GM12878 (cell line): ENCODE measurements at regions not wholly inside any gene's neighbourhood (a gene's known extent, or its start where the extent isn't known, plus 50 kb on each side); places are given as distances from the start of the nearest gene placed in this dataset.

Source experiments
- ATAC-seq: fragments of 200-7000 bp; cut with Tn5 transposase; 3 replicates; pipeline ENCODE4 v1.9.1; 2020; ENCODE audit warnings: mild to moderate bottlenecking, moderate library complexity
- BruUV-seq: library from RNA; stranded (reverse); fragments of 400-500 nt; replicated peaks from 2 replicates; lab custom pipeline; 2021; lab: Mats Ljungman, UMichigan
- CTCF ChIA-PET: fragments of 300-600 bp; sonication (Branson Sonifier 250); formaldehyde crosslinking; extraction: SDS; loops from one replicate; lab custom pipeline; 2021; ENCODE audit warnings: inconsistent platforms; lab: Yijun Ruan, JAX
- POLR2A ChIA-PET: fragments of 350-600 bp; formaldehyde crosslinking; extraction: SDS; loops from one replicate; lab custom pipeline; 2021; ENCODE audit warnings: inconsistent platforms; lab: Charles Lee
- RAD21 ChIA-PET: fragments of 300-600 bp; sonication (Branson Sonifier 250); formaldehyde crosslinking; loops from one replicate; lab custom pipeline; 2023; ENCODE audit warnings: antibody characterized with exemption; ENCODE audit not compliant: unreplicated experiment; lab: Charles Lee
- SMC1A ChIA-PET: fragments of 300-600 bp; sonication (Branson Sonifier 250); formaldehyde crosslinking; loops from one replicate; lab custom pipeline; 2023; ENCODE audit not compliant: unreplicated experiment, uncharacterized antibody; lab: Charles Lee
- DNase-seq: peaks from one replicate; pipeline ENCODE4 v3.0.0-alpha.2; 2011; ENCODE audit warnings: low read depth, low spot score
- FAIRE-seq: peaks from 3 replicates; lab custom pipeline; 2011; peaks lifted over from hg19 to GRCh38; lab: Jason Lieb, UNC
- H2AFZ ChIP-seq: 2 replicates; pipeline ENCODE4 v1.6.0; 2011; ENCODE audit warnings: low read depth, low read length, control low read depth; ENCODE audit not compliant: control insufficient read depth
- H3K27ac ChIP-seq: 2 replicates; pipeline ENCODE4 v1.5.1; 2011; ENCODE audit warnings: control low read depth; ENCODE audit not compliant: control insufficient read depth, insufficient read depth
- H3K27me3 ChIP-seq, 2 experiments: replicated peaks in 1 of 2; 2 replicates each; pipeline versions ENCODE4 v1.6.0 to v1.6.1; 2011; ENCODE audit warnings: low read length in 1 of 2; ENCODE audit not compliant: control insufficient read depth in 2 of 2, insufficient read depth in 2 of 2
- H3K36me3 ChIP-seq, 2 experiments: 2 replicates each; pipeline ENCODE4 v1.5.1; 2011; ENCODE audit warnings: low read length in 1 of 2; ENCODE audit not compliant: control insufficient read depth in 2 of 2, insufficient read depth in 2 of 2
- H3K4me1 ChIP-seq: 2 replicates; pipeline ENCODE4 v1.6.1; 2011; ENCODE audit warnings: mild to moderate bottlenecking, low read length, moderate library complexity, mixed read lengths; ENCODE audit not compliant: control insufficient read depth, insufficient read depth
- H3K4me2 ChIP-seq: 2 replicates; pipeline ENCODE4 v1.6.0; 2011; ENCODE audit warnings: control low read depth; ENCODE audit not compliant: control insufficient read depth, insufficient read depth
- H3K4me3 ChIP-seq: fragments of 200-600 bp; sonication (generic); 2 replicates; pipeline ENCODE4 v1.5.1; 2016
- H3K79me2 ChIP-seq: 2 replicates; pipeline ENCODE4 v1.6.0; 2011; ENCODE audit warnings: low read length; ENCODE audit not compliant: control insufficient read depth, insufficient read depth
- H3K9ac ChIP-seq: 2 replicates; pipeline ENCODE4 v1.8.0; 2011; ENCODE audit warnings: low read length, control low read depth, mixed read lengths; ENCODE audit not compliant: control insufficient read depth, insufficient read depth
- H3K9me3 ChIP-seq: replicated peaks from 3 replicates; pipeline ENCODE4 v1.5.1; 2011; ENCODE audit warnings: mild to moderate bottlenecking, low read length; ENCODE audit not compliant: control insufficient read depth, insufficient read depth
- H4K20me1 ChIP-seq: 2 replicates; pipeline ENCODE4 v1.6.0; 2011; ENCODE audit not compliant: control insufficient read depth, insufficient read depth
- IRF4 ChIP-seq: IDR thresholded peaks from 2 replicates; pipeline ENCODE4 v1.6.1; 2011; ENCODE audit warnings: low read depth, low read length
- MEF2B ChIP-seq: fragments of 450-650 bp; IDR thresholded peaks from 2 replicates; pipeline ENCODE4 v1.6.1; 2018; ENCODE audit warnings: mild to moderate bottlenecking, moderate library complexity; ENCODE audit not compliant: partially characterized antibody, poor library complexity, severe bottlenecking
- RAD21 ChIP-seq: IDR thresholded peaks from 2 replicates; pipeline ENCODE4 v1.6.1; 2011; ENCODE audit warnings: mild to moderate bottlenecking, low read depth, low read length, moderate library complexity; ENCODE audit not compliant: insufficient read depth
- SMC3 ChIP-seq: IDR thresholded peaks from 2 replicates; pipeline ENCODE4 v1.6.1; 2011; ENCODE audit warnings: low read length, improper control_type of control experiment, borderline replicate concordance
- WGBS: methylation state at CpG from one replicate; pipeline ENCODE4 v1.1.6; 2016; ENCODE audit warnings: low lambda C conversion rate; ENCODE audit not compliant: insufficient replicate concordance, insufficient coverage; ENCODE audit errors: missing lambda C conversion rate; 5-methylcytosine and 5-hydroxymethylcytosine counted together
- in situ Hi-C: fragments of 300-500 bp; cut with MboI; formaldehyde crosslinking; loops from 9 replicates; pipeline ENCODE4 v1.14.3; 2018; ENCODE audit warnings: mixed read lengths
- intact Hi-C: fragments of 100-400 bp; cut with micrococcal nuclease; formaldehyde crosslinking; loops from one replicate; pipeline ENCODE4 v1.14.2; 2022; ENCODE audit not compliant: unreplicated experiment
- TF ChIP-seq, protein P1 (sequence below), 3 experiments: IDR thresholded peaks in 2 of 3; conservative IDR thresholded peaks in 1 of 3; 2 replicates each; pipeline ENCODE4 v1.5.1; 2011; ENCODE audit warnings: low read depth in 3 of 3, low read length in 3 of 3, mild to moderate bottlenecking in 3 of 3, control low read depth in 2 of 3, moderate library complexity in 2 of 3, inconsistent platforms in 1 of 3, mixed read lengths in 1 of 3; ENCODE audit not compliant: control insufficient read depth in 2 of 3, insufficient read depth in 1 of 3; ENCODE audit errors: extremely low read depth in 1 of 3

GRCh38 chr18:2104620-2105462 lies 466.5 kb downstream of the METTL4 start:
- ChIA-PET SMC1A (interaction anchor here (0.6 to 5.1 kb wide), 17 partner anchors 9 to 519 kb away, joined by 3 to 112 read pairs (median 5); no protein-coding TSS in a partner anchor), POLR2A (interaction anchor here (0.6 kb wide), 1 partner anchor 414 kb away, joined by 3 read pairs; no protein-coding TSS in a partner anchor), RAD21 (interaction anchor here (0.5 to 4.4 kb wide), 9 partner anchors 11 to 445 kb away, joined by 3 to 69 read pairs (median 3); no protein-coding TSS in a partner anchor), CTCF (interaction anchor here (0.6 to 5.7 kb wide), 35 partner anchors 8 to 1520 kb away, joined by 3 to 124 read pairs (median 4); no protein-coding TSS in a partner anchor)
- no peak for DNase-seq
- Histone ChIP-seq H3K9me3 (no peaks in the 10 kb centered on the region), H2AFZ (no peak overlapping the region), H3K4me3 (no peak overlapping the region), H3K9ac (no peak overlapping the region), H3K36me3 (no peaks in the 10 kb centered on the region), H3K4me1 (no peaks in the 10 kb centered on the region), H3K27ac (no peak overlapping the region), H3K79me2 (no peaks in the 10 kb centered on the region), H4K20me1 (no peaks in the 10 kb centered on the region), H3K27me3 (no peaks in the 10 kb centered on the region), H3K4me2 (no peak overlapping the region)
- no peak for TF ChIP-seq MEF2B
- peak; percentile 39 for TF ChIP-seq RAD21
- TF ChIP-seq IRF4: no peak
- TF ChIP-seq SMC3: peak; percentile 56
- TF ChIP-seq, protein P1, sequence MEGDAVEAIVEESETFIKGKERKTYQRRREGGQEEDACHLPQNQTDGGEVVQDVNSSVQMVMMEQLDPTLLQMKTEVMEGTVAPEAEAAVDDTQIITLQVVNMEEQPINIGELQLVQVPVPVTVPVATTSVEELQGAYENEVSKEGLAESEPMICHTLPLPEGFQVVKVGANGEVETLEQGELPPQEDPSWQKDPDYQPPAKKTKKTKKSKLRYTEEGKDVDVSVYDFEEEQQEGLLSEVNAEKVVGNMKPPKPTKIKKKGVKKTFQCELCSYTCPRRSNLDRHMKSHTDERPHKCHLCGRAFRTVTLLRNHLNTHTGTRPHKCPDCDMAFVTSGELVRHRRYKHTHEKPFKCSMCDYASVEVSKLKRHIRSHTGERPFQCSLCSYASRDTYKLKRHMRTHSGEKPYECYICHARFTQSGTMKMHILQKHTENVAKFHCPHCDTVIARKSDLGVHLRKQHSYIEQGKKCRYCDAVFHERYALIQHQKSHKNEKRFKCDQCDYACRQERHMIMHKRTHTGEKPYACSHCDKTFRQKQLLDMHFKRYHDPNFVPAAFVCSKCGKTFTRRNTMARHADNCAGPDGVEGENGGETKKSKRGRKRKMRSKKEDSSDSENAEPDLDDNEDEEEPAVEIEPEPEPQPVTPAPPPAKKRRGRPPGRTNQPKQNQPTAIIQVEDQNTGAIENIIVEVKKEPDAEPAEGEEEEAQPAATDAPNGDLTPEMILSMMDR (IDR thresholded peaks at IDR 0.05 in 2 of 3, conservative IDR thresholded peaks at IDR 0.05 in 1 of 3; ENCODE audit: control insufficient read depth in 2 of 3, extremely low read depth in 1 of 3, insufficient read depth in 1 of 3, low read depth in 3 of 3, low read length in 3 of 3): peak; percentile 67 to 81 (median 70)
- peak; percentile 35 for FAIRE-seq
- ATAC-seq: peak; percentile 97
- BruUV-seq: no TSS peak
- intact Hi-C loops: loop anchor here (1.0 to 10.0 kb wide), 4 partner anchors 117 to 438 kb away; no protein-coding TSS in a partner anchor
- WGBS: 37% methylated on average over 16 of the region's 16 CpGs
- in situ Hi-C loops: loop anchor here (5.0 kb wide), 1 partner anchor 442 kb away; no protein-coding TSS in a partner anchor
